ENCODE measurements at regions not wholly inside any gene's neighbourhood (a gene's known extent, or its start where the extent isn't known, plus 50 kb on each side); places are given as distances from the start of the nearest gene placed in this dataset.

- TF ChIP-seq POLR2AphosphoS5 (IDR thresholded peaks at IDR 0.05; ENCODE audit: borderline replicate concordance, low read depth, low read length) = no peak
- TF ChIP-seq EZH2 (IDR thresholded peaks at IDR 0.05) = no peak
- no peak for TF ChIP-seq FOXP2 (optimal IDR thresholded peaks at IDR 0.05; ENCODE audit: control extremely low read depth, extremely low read length, insufficient read depth)
These were observed 276.7 kb downstream of the CCDC85A start for GRCh38 chr2:56460508-56460907.
